SK-MEL-5 (cell line): ENCODE measurements at regions not wholly inside any gene's neighbourhood (a gene's known extent, or its start where the extent isn't known, plus 50 kb on each side); places are given as distances from the start of the nearest gene placed in this dataset.
A peak's percentile ranks its signal among the peaks of the same experiment; 100 is the strongest.

Experiments
- DNase-seq: peaks from one replicate; pipeline ENCODE4 v3.0.0-alpha.2; 2016; ENCODE audit warnings: low read depth, low spot score
- in situ Hi-C: cut with HindIII; loops from 2 replicates; pipeline ENCODE4 v1.10.0; 2016; ENCODE audit warnings: low sequenced_read_pairs, high pct_unique_total_duplicates, low pct_unique_long_range_greater_than_20kb

GRCh38 chr19:30135093-30135757 lies 193.2 kb downstream of the URI1 start:
- no peak for DNase-seq
- in situ Hi-C loops: no loop called here

- DNase-seq: no peak
- in situ Hi-C loops: no loop called here
Measured at GRCh38 chr19:30135797-30136196, 193.8 kb downstream of the URI1 start.

- DNase-seq: no peak
- in situ Hi-C loops: no loop called here
Measured at GRCh38 chr19:30136611-30137195, 194.7 kb downstream of the URI1 start.

GRCh38 chr19:30137747-30138146 lies 195.7 kb downstream of the URI1 start:
- in situ Hi-C loops: no loop called here
- no peak for DNase-seq

- in situ Hi-C loops: no loop called here
Measured at GRCh38 chr19:30144242-30144758, 202.3 kb downstream of the URI1 start.

GRCh38 chr19:30144802-30145201 lies 202.8 kb downstream of the URI1 start:
- DNase-seq: no peak
- in situ Hi-C loops: no loop called here

More at GRCh38 chr19:30144242-30144758, 202.3 kb downstream of the URI1 start:
- DNase-seq: no peak

- in situ Hi-C loops: no loop called here
Measured at GRCh38 chr19:30145467-30145866, 203.4 kb downstream of the URI1 start.

GRCh38 chr19:30146346-30146745 lies 204.3 kb downstream of the URI1 start:
- in situ Hi-C loops: no loop called here
- DNase-seq: no peak

More at GRCh38 chr19:30145467-30145866, 203.4 kb downstream of the URI1 start:
- DNase-seq: no peak

- DNase-seq: peak; percentile 62
- in situ Hi-C loops: no loop called here
Measured at GRCh38 chr19:30148039-30148790, 206.2 kb downstream of the URI1 start.

GRCh38 chr19:30148803-30149202 lies 206.8 kb downstream of the URI1 start:
- no peak for DNase-seq
- in situ Hi-C loops: no loop called here

GRCh38 chr19:30149300-30149699 lies 207.3 kb downstream of the URI1 start:
- in situ Hi-C loops: no loop called here

GRCh38 chr19:30150626-30151025 lies 208.6 kb downstream of the URI1 start:
- in situ Hi-C loops: no loop called here
- no peak for DNase-seq

More at GRCh38 chr19:30149300-30149699, 207.3 kb downstream of the URI1 start:
- DNase-seq: no peak

GRCh38 chr19:30151081-30151480 lies 209.0 kb downstream of the URI1 start:
- no peak for DNase-seq
- in situ Hi-C loops: no loop called here

- DNase-seq: no peak
- in situ Hi-C loops: no loop called here
Measured at GRCh38 chr19:30152510-30153291, 210.7 kb downstream of the URI1 start.

- in situ Hi-C loops: no loop called here
Measured at GRCh38 chr19:30153326-30154210, 211.5 kb downstream of the URI1 start.

GRCh38 chr19:30154410-30154809 lies 212.4 kb downstream of the URI1 start:
- no peak for DNase-seq
- in situ Hi-C loops: no loop called here

More at GRCh38 chr19:30153326-30154210, 211.5 kb downstream of the URI1 start:
- DNase-seq: no peak
